GM12874 (cell line): ENCODE measurements at regions not wholly inside any gene's neighbourhood (a gene's known extent, or its start where the extent isn't known, plus 50 kb on each side); places are given as distances from the start of the nearest gene placed in this dataset.

Source experiments
- CTCF ChIP-seq: IDR thresholded peaks from 2 replicates; pipeline ENCODE4 v1.5.1; 2011; ENCODE audit warnings: low read depth, mild to moderate bottlenecking, control low read depth, low read length, moderate library complexity; ENCODE audit not compliant: insufficient read depth

- peak; percentile 78 for TF ChIP-seq CTCF
These were observed 166.8 kb upstream of the PGRMC2 start for GRCh38 chr4:128454281-128454871.

- TF ChIP-seq CTCF = no peak
These were observed 164.8 kb upstream of the PGRMC2 start for GRCh38 chr4:128452415-128452814.

GRCh38 chr4:128451270-128451905 is 163.8 kb upstream of the PGRMC2 start:
- TF ChIP-seq CTCF = no peak

GRCh38 chr4:128450326-128451120 is 162.9 kb upstream of the PGRMC2 start:
- TF ChIP-seq CTCF = no peak

GRCh38 chr4:128449251-128449650 is 161.6 kb upstream of the PGRMC2 start:
- no peak for TF ChIP-seq CTCF

GRCh38 chr4:128444544-128445302 is 157.1 kb upstream of the PGRMC2 start:
- TF ChIP-seq CTCF = no peak

GRCh38 chr4:128440923-128441322 is 153.3 kb upstream of the PGRMC2 start:
- TF ChIP-seq CTCF = no peak
